SH-SY5Y (cell line): ENCODE measurements at regions not wholly inside any gene's neighbourhood (a gene's known extent, or its start where the extent isn't known, plus 50 kb on each side); places are given as distances from the start of the nearest gene placed in this dataset.

Experiments used
- GATA2 ChIP-seq: IDR thresholded peaks from 2 replicates; pipeline ENCODE4 v1.6.1; 2011; ENCODE audit warnings: mild to moderate bottlenecking, low read depth, low read length
- GATA3 ChIP-seq: IDR thresholded peaks from 2 replicates; pipeline ENCODE4 v1.6.1; 2011; ENCODE audit warnings: low read depth, mild to moderate bottlenecking, low read length, moderate library complexity

DNA sequence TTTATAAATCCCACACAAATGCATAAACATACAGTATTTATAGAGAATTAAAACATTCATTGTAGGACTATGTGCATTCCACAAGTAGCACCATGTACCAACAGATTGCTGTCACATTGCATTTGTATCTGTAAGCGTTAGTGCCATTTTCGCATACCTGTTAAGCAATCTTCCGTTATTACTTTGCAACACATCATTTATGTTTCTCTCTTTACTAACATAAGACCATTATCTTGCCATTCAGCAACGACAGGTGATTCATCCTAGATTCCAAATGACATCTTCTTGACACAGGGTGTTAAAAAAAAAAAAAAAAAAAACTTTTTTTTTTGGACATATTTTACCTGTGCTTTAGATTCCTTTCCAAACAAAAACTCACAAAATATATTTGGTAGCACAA, 511.8 kb downstream of the ELAVL2 start:
- TF ChIP-seq GATA2 (no peak), GATA3 (no peak)
